Loucy (cell line): ENCODE measurements at regions not wholly inside any gene's neighbourhood (a gene's known extent, or its start where the extent isn't known, plus 50 kb on each side); places are given as distances from the start of the nearest gene placed in this dataset.

Source experiments
- H2AFZ ChIP-seq: fragments of 200-600 bp; sonication (generic); 2 replicates; pipeline ENCODE4 v1.6.0; 2016; ENCODE audit warnings: antibody characterized with exemption, mild to moderate bottlenecking, low read length, moderate library complexity
- H3F3A ChIP-seq: fragments of 200-600 bp; 2 replicates; pipeline ENCODE4 v1.6.0; 2016; ENCODE audit warnings: antibody characterized with exemption, low read depth, mild to moderate bottlenecking
- H3K27me3 ChIP-seq: fragments of 200-600 bp; sonication (generic); 2 replicates; pipeline ENCODE4 v1.6.1; 2014; ENCODE audit warnings: low read length, mild to moderate bottlenecking; ENCODE audit not compliant: insufficient read depth, poor library complexity, severe bottlenecking
- H3K36me3 ChIP-seq: fragments of 200-600 bp; sonication (generic); 2 replicates; pipeline ENCODE4 v1.6.1; 2016; ENCODE audit warnings: low read length; ENCODE audit not compliant: insufficient read depth
- H3K4me1 ChIP-seq: fragments of 200-600 bp; sonication (generic); 2 replicates; pipeline ENCODE4 v1.5.1; 2014; ENCODE audit warnings: low read length, mild to moderate bottlenecking; ENCODE audit not compliant: insufficient read depth, poor library complexity, severe bottlenecking
- H3K4me2 ChIP-seq: fragments of 200-600 bp; sonication (generic); 2 replicates; pipeline ENCODE4 v1.6.0; 2014; ENCODE audit warnings: antibody characterized with exemption, low read length, low read depth, mild to moderate bottlenecking; ENCODE audit not compliant: poor library complexity, severe bottlenecking
- H3K4me3 ChIP-seq: fragments of 200-600 bp; sonication (generic); 2 replicates; pipeline ENCODE4 v1.5.1; 2014; ENCODE audit warnings: low read length, mild to moderate bottlenecking, mixed read lengths; ENCODE audit not compliant: poor library complexity, severe bottlenecking
- H3K79me2 ChIP-seq: fragments of 200-600 bp; sonication (generic); 2 replicates; pipeline ENCODE4 v1.6.1; 2014; ENCODE audit warnings: low read length; ENCODE audit not compliant: insufficient read depth
- H3K9ac ChIP-seq: fragments of 200-600 bp; sonication (generic); 2 replicates; pipeline ENCODE4 v1.6.0; 2014; ENCODE audit warnings: mild to moderate bottlenecking, low read depth, low read length, moderate library complexity; ENCODE audit not compliant: poor library complexity, severe bottlenecking
- H3K9me2 ChIP-seq: fragments of 200-600 bp; sonication (generic); replicated peaks from 2 replicates; pipeline ENCODE4 v1.6.1; 2016; ENCODE audit warnings: low read depth, low read length, mixed read lengths
- H3K9me3 ChIP-seq: fragments of 200-600 bp; sonication (generic); 2 replicates; pipeline ENCODE4 v1.6.1; 2014; ENCODE audit warnings: mild to moderate bottlenecking, antibody characterized with exemption, low read length, low read depth; ENCODE audit not compliant: insufficient read depth
- H4K20me1 ChIP-seq: fragments of 200-600 bp; sonication (generic); 2 replicates; pipeline ENCODE4 v1.6.0; 2014; ENCODE audit warnings: antibody characterized with exemption, low read length, mild to moderate bottlenecking; ENCODE audit not compliant: insufficient read depth, poor library complexity, severe bottlenecking
- EZH2phosphoT487 ChIP-seq: fragments of 200-600 bp; IDR thresholded peaks from 2 replicates; pipeline ENCODE4 v1.6.1; 2018; ENCODE audit warnings: antibody characterized with exemption, mild to moderate bottlenecking, moderate library complexity, borderline replicate concordance
- TF ChIP-seq, protein P1 (sequence below): fragments of 200-600 bp; sonication (generic); conservative IDR thresholded peaks from 2 replicates; pipeline ENCODE4 v1.5.1; 2014; ENCODE audit warnings: mild to moderate bottlenecking, antibody characterized with exemption, low read length

DNA sequence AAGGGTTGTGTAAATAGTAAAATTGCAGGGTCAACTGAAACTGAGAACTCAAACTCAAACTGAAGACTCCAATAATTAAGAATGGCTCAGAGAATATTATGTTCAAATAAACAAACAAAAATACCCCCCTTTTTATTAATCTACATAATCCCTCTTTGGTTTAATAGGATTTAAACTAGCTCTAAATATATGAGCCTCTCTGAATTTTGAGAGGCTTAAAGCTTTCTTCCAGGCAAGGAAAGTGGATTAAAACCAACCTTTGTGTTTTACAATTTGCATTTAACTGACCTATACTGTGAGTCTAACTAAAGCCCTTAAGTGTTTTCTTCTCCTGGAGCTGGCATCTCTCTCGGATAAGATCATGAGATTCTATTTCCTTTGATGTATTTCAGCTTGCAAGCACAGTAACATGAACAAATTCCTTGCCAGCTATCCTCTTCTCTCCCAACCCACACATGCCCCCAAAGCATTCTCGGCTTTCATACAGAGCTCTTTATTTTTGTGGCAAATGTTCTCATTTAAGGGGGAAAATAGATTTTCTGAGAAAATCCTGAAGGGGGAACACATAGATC is 1310.8 kb upstream of the AGA start:
- Histone ChIP-seq H3K9ac (no peak overlapping the region), H3K79me2 (no peaks in the 10 kb centered on the region), H3F3A (no peaks in the 10 kb centered on the region), H3K4me3 (no peak overlapping the region), H3K27me3 (no peaks in the 10 kb centered on the region), H3K9me3 (no peaks in the 10 kb centered on the region), H3K4me2 (no peak overlapping the region), H3K9me2 (no peaks in the 10 kb centered on the region), H2AFZ (no peak overlapping the region), H3K4me1 (no peaks in the 10 kb centered on the region), H3K36me3 (no peaks in the 10 kb centered on the region), H4K20me1 (no peaks in the 10 kb centered on the region)
- TF ChIP-seq EZH2phosphoT487: no peak
- TF ChIP-seq, protein P1, sequence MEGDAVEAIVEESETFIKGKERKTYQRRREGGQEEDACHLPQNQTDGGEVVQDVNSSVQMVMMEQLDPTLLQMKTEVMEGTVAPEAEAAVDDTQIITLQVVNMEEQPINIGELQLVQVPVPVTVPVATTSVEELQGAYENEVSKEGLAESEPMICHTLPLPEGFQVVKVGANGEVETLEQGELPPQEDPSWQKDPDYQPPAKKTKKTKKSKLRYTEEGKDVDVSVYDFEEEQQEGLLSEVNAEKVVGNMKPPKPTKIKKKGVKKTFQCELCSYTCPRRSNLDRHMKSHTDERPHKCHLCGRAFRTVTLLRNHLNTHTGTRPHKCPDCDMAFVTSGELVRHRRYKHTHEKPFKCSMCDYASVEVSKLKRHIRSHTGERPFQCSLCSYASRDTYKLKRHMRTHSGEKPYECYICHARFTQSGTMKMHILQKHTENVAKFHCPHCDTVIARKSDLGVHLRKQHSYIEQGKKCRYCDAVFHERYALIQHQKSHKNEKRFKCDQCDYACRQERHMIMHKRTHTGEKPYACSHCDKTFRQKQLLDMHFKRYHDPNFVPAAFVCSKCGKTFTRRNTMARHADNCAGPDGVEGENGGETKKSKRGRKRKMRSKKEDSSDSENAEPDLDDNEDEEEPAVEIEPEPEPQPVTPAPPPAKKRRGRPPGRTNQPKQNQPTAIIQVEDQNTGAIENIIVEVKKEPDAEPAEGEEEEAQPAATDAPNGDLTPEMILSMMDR: no peak

DNA sequence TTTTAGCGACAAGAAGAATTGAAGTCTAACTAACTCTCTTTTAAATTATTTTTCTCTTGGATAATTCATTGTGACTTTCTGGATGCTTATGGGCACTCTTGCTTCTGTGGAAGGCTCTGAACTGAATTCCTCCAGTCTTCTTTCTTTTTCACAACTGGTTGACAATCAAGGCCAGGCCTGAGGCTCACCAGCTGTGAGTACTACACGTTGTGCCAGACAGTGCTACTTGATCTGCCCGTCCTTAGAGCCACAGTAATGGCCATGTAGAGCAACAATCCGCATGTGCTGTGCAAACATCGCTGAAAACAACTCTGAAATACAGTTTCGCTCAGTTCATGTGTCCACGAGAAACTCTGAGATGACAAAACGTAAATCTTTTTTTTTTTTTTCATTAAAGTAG is 1336.3 kb upstream of the AGA start:
- Histone ChIP-seq H3K9me3 (no peaks in the 10 kb centered on the region), H3K4me3 (no peak overlapping the region), H3F3A (no peaks in the 10 kb centered on the region), H3K9me2 (no peaks in the 10 kb centered on the region), H3K79me2 (no peaks in the 10 kb centered on the region), H4K20me1 (no peaks in the 10 kb centered on the region), H3K4me1 (no peaks in the 10 kb centered on the region), H2AFZ (no peak overlapping the region), H3K36me3 (no peaks in the 10 kb centered on the region), H3K4me2 (no peak overlapping the region), H3K27me3 (no peaks in the 10 kb centered on the region), H3K9ac (no peak overlapping the region)
- no peak for TF ChIP-seq EZH2phosphoT487
- TF ChIP-seq, protein P1: no peak

DNA sequence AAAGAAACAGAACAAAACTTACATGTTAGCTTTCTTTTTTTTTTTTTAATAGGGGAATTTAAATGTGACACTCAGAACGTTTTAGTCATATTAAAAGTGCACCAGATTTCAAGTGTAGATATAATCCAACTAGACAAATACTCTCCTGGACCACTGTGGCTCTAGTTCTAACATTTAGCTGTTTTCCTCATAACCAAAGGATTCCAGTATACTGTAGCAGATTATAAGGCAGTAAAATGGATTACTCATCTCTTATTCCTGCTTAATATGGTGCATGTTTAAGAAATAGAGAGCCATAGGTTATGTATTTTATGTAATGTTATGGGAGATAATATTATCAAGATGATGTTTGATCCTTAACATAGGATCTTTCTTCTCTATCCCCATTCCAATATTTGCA is 1339.5 kb upstream of the AGA start:
- Histone ChIP-seq H3K4me1 (no peaks in the 10 kb centered on the region), H4K20me1 (no peaks in the 10 kb centered on the region), H3K4me2 (no peak overlapping the region), H2AFZ (no peak overlapping the region), H3F3A (no peaks in the 10 kb centered on the region), H3K4me3 (no peak overlapping the region), H3K36me3 (no peaks in the 10 kb centered on the region), H3K9ac (no peak overlapping the region), H3K79me2 (no peaks in the 10 kb centered on the region), H3K9me3 (no peaks in the 10 kb centered on the region), H3K9me2 (no peaks in the 10 kb centered on the region), H3K27me3 (no peaks in the 10 kb centered on the region)
- TF ChIP-seq, protein P1: no peak
- no peak for TF ChIP-seq EZH2phosphoT487
